ENCODE measurements at regions not wholly inside any gene's neighbourhood (a gene's known extent, or its start where the extent isn't known, plus 50 kb on each side); places are given as distances from the start of the nearest gene placed in this dataset.

DNA sequence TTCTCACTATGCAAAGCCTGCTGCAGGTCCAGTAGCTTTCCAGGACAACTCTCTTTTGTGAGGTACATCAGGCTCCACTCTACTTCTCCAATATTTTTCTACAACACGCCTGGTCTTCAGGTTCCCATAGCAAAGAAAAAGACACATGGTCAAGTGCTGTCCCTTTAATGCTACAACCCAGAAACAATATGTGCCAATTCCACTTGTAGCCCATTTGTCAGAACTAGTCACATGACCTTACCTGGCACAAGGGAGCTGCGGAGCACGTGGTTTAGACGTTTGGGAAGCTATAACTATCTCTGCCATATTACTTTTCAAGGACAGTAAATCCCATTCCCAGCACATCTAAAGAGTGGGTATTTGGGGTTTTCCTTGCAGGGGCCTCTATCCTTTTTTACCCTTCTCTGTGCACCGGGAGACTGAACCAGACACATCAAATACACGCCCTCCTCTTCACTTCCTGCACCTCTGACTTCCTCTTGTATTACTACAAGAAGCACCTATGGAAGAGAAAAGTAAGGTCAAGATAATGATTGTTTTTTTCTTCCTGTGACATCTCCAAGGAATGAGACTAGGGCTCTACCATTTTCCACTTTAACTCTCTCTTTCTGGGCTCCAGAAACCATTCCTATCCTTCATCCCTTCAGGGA is 237.6 kb downstream of the ETS1 start:
- no peak for DNase-seq (ENCODE audit: unreplicated experiment)
- Mint-ChIP-seq H3K27ac (ENCODE audit: low read depth, unreplicated experiment) (no peak overlapping the region), H3K36me3 (ENCODE audit: insufficient read depth, unreplicated experiment) (no peaks in the 10 kb centered on the region), H3K4me3 (ENCODE audit: unreplicated experiment) (no peak overlapping the region), H3K4me1 (ENCODE audit: insufficient read depth, unreplicated experiment) (no peaks in the 10 kb centered on the region), H3K9me3 (ENCODE audit: unreplicated experiment) (no peaks in the 10 kb centered on the region), H3K27me3 (ENCODE audit: insufficient read depth, unreplicated experiment) (peaks cover 12% of the 10 kb centered on the region)
- CTCF ChIA-PET: interaction anchor here (1.0 kb wide), 2 partner anchors 12 to 23 kb away, joined by 3 read pairs; no protein-coding TSS in a partner anchor
- POLR2A ChIA-PET: interaction anchor here (0.7 kb wide), 1 partner anchor 308 kb away, joined by 3 read pairs; no protein-coding TSS in a partner anchor
- intact Hi-C loops (cut with micrococcal nuclease): no loop called here
- TF ChIP-seq, protein P1, sequence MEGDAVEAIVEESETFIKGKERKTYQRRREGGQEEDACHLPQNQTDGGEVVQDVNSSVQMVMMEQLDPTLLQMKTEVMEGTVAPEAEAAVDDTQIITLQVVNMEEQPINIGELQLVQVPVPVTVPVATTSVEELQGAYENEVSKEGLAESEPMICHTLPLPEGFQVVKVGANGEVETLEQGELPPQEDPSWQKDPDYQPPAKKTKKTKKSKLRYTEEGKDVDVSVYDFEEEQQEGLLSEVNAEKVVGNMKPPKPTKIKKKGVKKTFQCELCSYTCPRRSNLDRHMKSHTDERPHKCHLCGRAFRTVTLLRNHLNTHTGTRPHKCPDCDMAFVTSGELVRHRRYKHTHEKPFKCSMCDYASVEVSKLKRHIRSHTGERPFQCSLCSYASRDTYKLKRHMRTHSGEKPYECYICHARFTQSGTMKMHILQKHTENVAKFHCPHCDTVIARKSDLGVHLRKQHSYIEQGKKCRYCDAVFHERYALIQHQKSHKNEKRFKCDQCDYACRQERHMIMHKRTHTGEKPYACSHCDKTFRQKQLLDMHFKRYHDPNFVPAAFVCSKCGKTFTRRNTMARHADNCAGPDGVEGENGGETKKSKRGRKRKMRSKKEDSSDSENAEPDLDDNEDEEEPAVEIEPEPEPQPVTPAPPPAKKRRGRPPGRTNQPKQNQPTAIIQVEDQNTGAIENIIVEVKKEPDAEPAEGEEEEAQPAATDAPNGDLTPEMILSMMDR (IDR thresholded peaks at IDR 0.05; ENCODE audit: unreplicated experiment): no peak
- no TSS peak for BruUV-seq (replicated peaks)

DNA sequence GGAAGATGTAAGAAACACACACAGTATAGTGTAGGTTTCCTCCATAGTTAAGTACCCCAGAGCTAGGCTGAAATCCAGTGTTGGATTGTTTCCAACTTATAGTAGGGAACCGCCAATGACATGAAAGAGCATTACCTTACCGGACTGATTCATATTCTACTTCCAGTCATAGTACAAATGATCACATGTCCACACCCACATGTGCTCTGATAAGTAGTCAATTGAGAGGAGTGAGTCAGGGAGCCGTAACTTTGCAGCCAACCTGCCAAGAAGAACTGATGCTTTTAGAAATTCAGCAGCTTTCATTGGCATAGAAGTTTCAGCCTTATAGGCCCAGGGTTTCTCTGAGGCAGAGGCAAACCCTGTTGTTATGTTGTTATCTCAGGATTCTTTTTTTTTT is 240.6 kb downstream of the ETS1 start:
- intact Hi-C loops (cut with micrococcal nuclease): no loop called here
- Mint-ChIP-seq H3K36me3 (ENCODE audit: insufficient read depth, unreplicated experiment) (no peaks in the 10 kb centered on the region), H3K4me1 (ENCODE audit: insufficient read depth, unreplicated experiment) (no peaks in the 10 kb centered on the region), H3K27ac (ENCODE audit: low read depth, unreplicated experiment) (no peak overlapping the region), H3K4me3 (ENCODE audit: unreplicated experiment) (no peak overlapping the region), H3K9me3 (ENCODE audit: unreplicated experiment) (no peaks in the 10 kb centered on the region), H3K27me3 (ENCODE audit: insufficient read depth, unreplicated experiment) (no peaks in the 10 kb centered on the region)
- DNase-seq (ENCODE audit: unreplicated experiment): peak; percentile 55
- CTCF ChIA-PET: interaction anchor here (0.6 to 1.4 kb wide), 3 partner anchors 10 to 189 kb away, joined by 3 to 5 read pairs (median 3); no protein-coding TSS in a partner anchor
- BruUV-seq (replicated peaks): no TSS peak
- POLR2A ChIA-PET: interaction anchor here (0.9 kb wide), 2 partner anchors 14 to 25 kb away, joined by 3 read pairs; no protein-coding TSS in a partner anchor
- TF ChIP-seq, protein P1 (IDR thresholded peaks at IDR 0.05; ENCODE audit: unreplicated experiment): no peak

DNA sequence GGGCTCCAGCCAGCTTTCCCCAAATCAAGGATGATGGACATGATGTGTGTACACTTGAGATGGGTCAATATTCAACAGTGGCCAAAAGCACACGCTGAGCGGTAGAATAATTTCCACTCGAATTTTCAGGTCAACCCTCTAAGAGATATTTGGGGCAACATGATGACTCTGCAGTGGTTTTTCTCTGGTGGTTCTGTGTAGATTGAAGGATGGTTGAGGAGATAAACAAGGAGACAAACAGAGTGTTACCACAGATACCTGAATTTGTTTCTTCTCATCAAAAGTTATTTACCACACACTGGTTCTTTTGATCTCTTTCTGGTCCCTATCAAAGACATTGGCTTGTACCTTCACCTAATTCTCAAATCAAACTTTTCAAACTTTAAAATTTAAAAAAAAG is 242.0 kb downstream of the ETS1 start:
- TF ChIP-seq, protein P1 (IDR thresholded peaks at IDR 0.05; ENCODE audit: unreplicated experiment): no peak
- no peaks in the 10 kb centered on the region for H3K27me3 Mint-ChIP-seq (ENCODE audit: insufficient read depth, unreplicated experiment)
- no peak overlapping the region for H3K27ac Mint-ChIP-seq (ENCODE audit: low read depth, unreplicated experiment)
- ChIA-PET POLR2A (no interaction called here), CTCF (interaction anchor here (0.8 kb wide), 1 partner anchor 56 kb away, joined by 3 read pairs; no protein-coding TSS in a partner anchor)
- H3K9me3 Mint-ChIP-seq (ENCODE audit: unreplicated experiment): no peaks in the 10 kb centered on the region
- no peaks in the 10 kb centered on the region for H3K36me3 Mint-ChIP-seq (ENCODE audit: insufficient read depth, unreplicated experiment)
- H3K4me3 Mint-ChIP-seq (ENCODE audit: unreplicated experiment): no peak overlapping the region
- H3K4me1 Mint-ChIP-seq (ENCODE audit: insufficient read depth, unreplicated experiment): no peaks in the 10 kb centered on the region
- DNase-seq (ENCODE audit: unreplicated experiment): no peak
- BruUV-seq (replicated peaks): no TSS peak
- intact Hi-C loops (cut with micrococcal nuclease): no loop called here

DNA sequence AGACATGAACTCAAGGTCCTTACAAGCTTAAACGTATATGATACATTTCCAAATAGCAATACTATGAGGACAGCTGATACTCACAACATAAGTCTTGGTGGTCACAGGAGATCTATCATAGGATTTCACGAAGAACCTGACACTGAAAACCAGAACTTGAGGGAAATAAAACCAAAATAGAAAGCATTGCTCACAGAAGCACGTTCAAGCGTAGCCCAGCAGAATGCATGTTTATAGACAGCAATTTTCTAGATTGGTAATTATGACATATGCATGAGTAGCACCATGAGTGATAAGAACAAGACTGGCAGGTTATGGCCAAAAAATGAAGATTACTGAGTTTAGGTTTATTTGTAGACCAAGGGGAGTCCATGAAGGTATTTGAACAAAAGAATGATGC is 243.5 kb downstream of the ETS1 start:
- CTCF ChIA-PET: no interaction called here
- no peaks in the 10 kb centered on the region for H3K4me1 Mint-ChIP-seq (ENCODE audit: insufficient read depth, unreplicated experiment)
- intact Hi-C loops (cut with micrococcal nuclease): no loop called here
- no peaks in the 10 kb centered on the region for H3K36me3 Mint-ChIP-seq (ENCODE audit: insufficient read depth, unreplicated experiment)
- H3K27me3 Mint-ChIP-seq (ENCODE audit: insufficient read depth, unreplicated experiment): no peaks in the 10 kb centered on the region
- no peak overlapping the region for H3K27ac Mint-ChIP-seq (ENCODE audit: low read depth, unreplicated experiment)
- no peaks in the 10 kb centered on the region for H3K9me3 Mint-ChIP-seq (ENCODE audit: unreplicated experiment)
- TF ChIP-seq, protein P1 (IDR thresholded peaks at IDR 0.05; ENCODE audit: unreplicated experiment): no peak
- no peak for DNase-seq (ENCODE audit: unreplicated experiment)
- BruUV-seq (replicated peaks): no TSS peak
- no peak overlapping the region for H3K4me3 Mint-ChIP-seq (ENCODE audit: unreplicated experiment)
- POLR2A ChIA-PET: interaction anchor here (0.7 kb wide), 1 partner anchor 29 kb away, joined by 4 read pairs; no protein-coding TSS in a partner anchor

Measured in MCF 10A (cell line).